RWPE2 (cell line): ENCODE measurements at regions not wholly inside any gene's neighbourhood (a gene's known extent, or its start where the extent isn't known, plus 50 kb on each side); places are given as distances from the start of the nearest gene placed in this dataset.
A peak's percentile ranks its signal among the peaks of the same experiment; 100 is the strongest.

Experiments used
- ATAC-seq: fragments of 200-7000 bp; cut with Tn5 transposase; 3 replicates; pipeline ENCODE4 v1.9.1; 2021; ENCODE audit warnings: low read depth
- DNase-seq: peaks from one replicate; pipeline ENCODE4 v3.0.0-alpha.2; 2020; ENCODE audit warnings: low spot score
- H3K27ac ChIP-seq: fragments of 450-650 bp; 2 replicates; pipeline ENCODE4 v1.5.1; 2017; ENCODE audit warnings: mild to moderate bottlenecking; ENCODE audit not compliant: poor library complexity, severe bottlenecking
- H3K27me3 ChIP-seq: fragments of 250-450 bp; sonication (Bioruptor Pico); 2 replicates; pipeline ENCODE4 v1.5.1; 2021; ENCODE audit warnings: mild to moderate bottlenecking, moderate library complexity; ENCODE audit not compliant: insufficient read depth, poor library complexity, severe bottlenecking
- H3K36me3 ChIP-seq: fragments of 250-450 bp; sonication (Bioruptor Pico); 2 replicates; pipeline ENCODE4 v1.5.1; 2020; ENCODE audit warnings: low read depth, mild to moderate bottlenecking, moderate library complexity
- H3K4me1 ChIP-seq: fragments of 250-450 bp; sonication (Bioruptor Pico); 2 replicates; pipeline ENCODE4 v1.5.1; 2021; ENCODE audit warnings: mild to moderate bottlenecking, moderate library complexity; ENCODE audit not compliant: insufficient read depth, poor library complexity, severe bottlenecking
- H3K4me3 ChIP-seq: fragments of 250-450 bp; sonication (Bioruptor Pico); 2 replicates; pipeline ENCODE4 v1.5.1; 2021; ENCODE audit warnings: mild to moderate bottlenecking, moderate library complexity; ENCODE audit not compliant: severe bottlenecking
- H3K9me3 ChIP-seq: fragments of 250-450 bp; sonication (Bioruptor Pico); 2 replicates; pipeline ENCODE4 v1.5.1; 2021; ENCODE audit warnings: mild to moderate bottlenecking, moderate library complexity; ENCODE audit not compliant: severe bottlenecking
- CTCF ChIP-seq: fragments of 450-650 bp; IDR thresholded peaks from one replicate; pipeline ENCODE4 v1.5.1; 2017; ENCODE audit warnings: mild to moderate bottlenecking, moderate library complexity; ENCODE audit not compliant: poor library complexity, severe bottlenecking

GRCh38 chr12:86526060-86526595 lies 269.9 kb upstream of the MGAT4C start:
- ATAC-seq = no peak
- H3K9me3 ChIP-seq = peaks cover 3% of the 10 kb centered on the region
- DNase-seq = peak; percentile 21
- no peaks in the 10 kb centered on the region for H3K36me3 ChIP-seq
- H3K27me3 ChIP-seq = no peaks in the 10 kb centered on the region
- H3K4me1 ChIP-seq = no peaks in the 10 kb centered on the region
- H3K4me3 ChIP-seq = no peak overlapping the region
- TF ChIP-seq CTCF = no peak
- no peak overlapping the region for H3K27ac ChIP-seq

- Histone ChIP-seq H3K27ac (no peak overlapping the region), H3K27me3 (no peaks in the 10 kb centered on the region), H3K4me1 (no peaks in the 10 kb centered on the region), H3K9me3 (peaks cover 3% of the 10 kb centered on the region), H3K4me3 (no peak overlapping the region), H3K36me3 (no peaks in the 10 kb centered on the region)
- DNase-seq (no peak), ATAC-seq (no peak)
- no peak for TF ChIP-seq CTCF
These were observed 267.7 kb upstream of the MGAT4C start for GRCh38 chr12:86523844-86524243.

- no peak for TF ChIP-seq CTCF
- H3K4me3 ChIP-seq = no peak overlapping the region
- no peaks in the 10 kb centered on the region for H3K4me1 ChIP-seq
- DNase-seq = no peak
- peaks cover 3% of the 10 kb centered on the region for H3K9me3 ChIP-seq
- ATAC-seq = no peak
- no peaks in the 10 kb centered on the region for H3K27me3 ChIP-seq
- no peak overlapping the region for H3K27ac ChIP-seq
- H3K36me3 ChIP-seq = no peaks in the 10 kb centered on the region
These were observed 265.7 kb upstream of the MGAT4C start for GRCh38 chr12:86521870-86522269.

GRCh38 chr12:86513226-86513625 lies 257.0 kb upstream of the MGAT4C start:
- H3K4me1 ChIP-seq = no peaks in the 10 kb centered on the region
- no peaks in the 10 kb centered on the region for H3K27me3 ChIP-seq
- H3K36me3 ChIP-seq = no peaks in the 10 kb centered on the region
- ATAC-seq (no peak), DNase-seq (no peak)
- TF ChIP-seq CTCF = no peak
- no peaks in the 10 kb centered on the region for H3K9me3 ChIP-seq
- H3K27ac ChIP-seq = no peak overlapping the region
- no peak overlapping the region for H3K4me3 ChIP-seq

GRCh38 chr12:86496595-86496994 lies 240.4 kb upstream of the MGAT4C start:
- Histone ChIP-seq H3K4me1 (no peaks in the 10 kb centered on the region), H3K4me3 (no peak overlapping the region), H3K36me3 (no peaks in the 10 kb centered on the region), H3K9me3 (no peaks in the 10 kb centered on the region), H3K27me3 (no peaks in the 10 kb centered on the region), H3K27ac (no peak overlapping the region)
- no peak for DNase-seq
- no peak for TF ChIP-seq CTCF
- ATAC-seq = no peak
